ENCODE measurements at regions not wholly inside any gene's neighbourhood (a gene's known extent, or its start where the extent isn't known, plus 50 kb on each side); places are given as distances from the start of the nearest gene placed in this dataset.

GRCh38 chr2:118185210-118186109, 97.2 kb downstream of the INSIG2 start:
- no peak for TF ChIP-seq CTCF (IDR thresholded peaks at IDR 0.05; ENCODE audit: extremely low read depth, missing control alignments)
- peak; percentile 76 for DNase-seq (ENCODE audit: low spot score)

- DNase-seq (ENCODE audit: low spot score), result no peak
- no peak for TF ChIP-seq CTCF (IDR thresholded peaks at IDR 0.05; ENCODE audit: extremely low read depth, missing control alignments)
Measured at GRCh38 chr2:118183381-118183780, 95.1 kb downstream of the INSIG2 start.

GRCh38 chr2:118179445-118179844, 91.2 kb downstream of the INSIG2 start:
- no peak for DNase-seq (ENCODE audit: low spot score)
- TF ChIP-seq CTCF (IDR thresholded peaks at IDR 0.05; ENCODE audit: extremely low read depth, missing control alignments), result no peak

GRCh38 chr2:118177884-118178283, 89.6 kb downstream of the INSIG2 start:
- DNase-seq (ENCODE audit: low spot score), result no peak
- TF ChIP-seq CTCF (IDR thresholded peaks at IDR 0.05; ENCODE audit: extremely low read depth, missing control alignments), result no peak

- no peak for TF ChIP-seq CTCF (IDR thresholded peaks at IDR 0.05; ENCODE audit: extremely low read depth, missing control alignments)
- no peak for DNase-seq (ENCODE audit: low spot score)
Measured at GRCh38 chr2:118177318-118177717, 89.0 kb downstream of the INSIG2 start.

- no peak for DNase-seq (ENCODE audit: low spot score)
Measured at GRCh38 chr2:118176601-118177000, 88.3 kb downstream of the INSIG2 start.

More at GRCh38 chr2:118176601-118177000, 88.3 kb downstream of the INSIG2 start:
- no peak for TF ChIP-seq CTCF (IDR thresholded peaks at IDR 0.05; ENCODE audit: extremely low read depth, missing control alignments)
